HepG2 (cell line): ENCODE measurements at regions not wholly inside any gene's neighbourhood (a gene's known extent, or its start where the extent isn't known, plus 50 kb on each side); places are given as distances from the start of the nearest gene placed in this dataset.
"Not testable (repeated sequence)": the region's sequence is repeated elsewhere in the genome, so short reads cannot be mapped to it uniquely, and the experiment has no call there.

ENCODE experiments used
- CEBPB ChIP-seq: IDR thresholded peaks from 2 replicates; pipeline ENCODE4 v1.6.1; 2011; ENCODE audit warnings: low read depth, low read length, improper control_type of control experiment, borderline replicate concordance
- EP300 ChIP-seq, 3 experiments: sonication (generic) in 1 of 3; formaldehyde crosslinking in 1 of 3; IDR thresholded peaks; 2 replicates each; pipeline versions ENCODE4 v1.5.1 to v1.6.1; 2011 to 2020; ENCODE audit warnings: low read depth in 2 of 3, low read length in 2 of 3, borderline replicate concordance in 1 of 3, improper control_type of control experiment in 1 of 3, mild to moderate bottlenecking in 1 of 3, missing genetic modification reagents in 1 of 3, moderate library complexity in 1 of 3
- FOXJ3 ChIP-seq: sonication (generic); formaldehyde crosslinking; IDR thresholded peaks from 2 replicates; pipeline ENCODE4 v1.4.0; 2020; ENCODE audit warnings: missing genetic modification reagents, mild to moderate bottlenecking, borderline replicate concordance
- HDAC1 ChIP-seq: sonication (generic); formaldehyde crosslinking; IDR thresholded peaks from 2 replicates; pipeline ENCODE4 v1.5.1; 2020; ENCODE audit warnings: mild to moderate bottlenecking, missing genetic modification reagents
- KDM1A ChIP-seq: IDR thresholded peaks from 2 replicates; pipeline ENCODE4 v1.6.1; 2016; ENCODE audit warnings: missing compliant biosample characterization
- MAZ ChIP-seq, 2 experiments: sonication (generic) in 1 of 2; formaldehyde crosslinking in 1 of 2; IDR thresholded peaks; 2 replicates each; pipeline versions ENCODE4 v1.5.0 to v1.6.1; 2012 to 2020; ENCODE audit warnings: low read depth in 2 of 2, mild to moderate bottlenecking in 2 of 2, borderline replicate concordance in 1 of 2, improper control_type of control experiment in 1 of 2, low read length in 1 of 2, missing genetic modification reagents in 1 of 2, moderate library complexity in 1 of 2
- NCOA1 ChIP-seq: sonication (generic); formaldehyde crosslinking; IDR thresholded peaks from 2 replicates; pipeline ENCODE4 v1.9.0; 2021; ENCODE audit warnings: missing genetic modification reagents
- NFRKB ChIP-seq: fragments of 450-650 bp; IDR thresholded peaks from 2 replicates; pipeline ENCODE4 v1.6.1; 2017
- PHF21A ChIP-seq: sonication (generic); formaldehyde crosslinking; IDR thresholded peaks from 2 replicates; pipeline ENCODE4 v1.5.0; 2020; ENCODE audit warnings: mild to moderate bottlenecking, missing genetic modification reagents
- POLR2A ChIP-seq, 2 experiments: IDR thresholded peaks; 2 replicates each; pipeline ENCODE4 v1.6.1; 2011; ENCODE audit warnings: low read depth in 2 of 2, low read length in 2 of 2, mild to moderate bottlenecking in 1 of 2, moderate library complexity in 1 of 2; ENCODE audit not compliant: insufficient read depth in 1 of 2
- RBM39 ChIP-seq: fragments of 200-400 bp; formaldehyde crosslinking; IDR thresholded peaks from one replicate; pipeline ENCODE4 v1.6.1; 2018; ENCODE audit warnings: antibody characterized with exemption, mild to moderate bottlenecking, low read depth, low read length; ENCODE audit not compliant: poor library complexity, severe bottlenecking
- ZNF484 ChIP-seq: sonication (generic); formaldehyde crosslinking; IDR thresholded peaks from 2 replicates; pipeline ENCODE4 v1.5.1; 2020; ENCODE audit warnings: mild to moderate bottlenecking, low read depth, missing genetic modification reagents, borderline replicate concordance
- ZSCAN31 ChIP-seq: sonication (generic); formaldehyde crosslinking; IDR thresholded peaks from 2 replicates; pipeline ENCODE4 v1.5.0; 2020; ENCODE audit warnings: low read depth, mild to moderate bottlenecking, missing genetic modification reagents
- TF ChIP-seq, protein P1 (sequence below): sonication (generic); formaldehyde crosslinking; IDR thresholded peaks from 2 replicates; pipeline ENCODE4 v1.5.0; 2020; ENCODE audit warnings: mild to moderate bottlenecking, missing genetic modification reagents, moderate library complexity

DNA sequence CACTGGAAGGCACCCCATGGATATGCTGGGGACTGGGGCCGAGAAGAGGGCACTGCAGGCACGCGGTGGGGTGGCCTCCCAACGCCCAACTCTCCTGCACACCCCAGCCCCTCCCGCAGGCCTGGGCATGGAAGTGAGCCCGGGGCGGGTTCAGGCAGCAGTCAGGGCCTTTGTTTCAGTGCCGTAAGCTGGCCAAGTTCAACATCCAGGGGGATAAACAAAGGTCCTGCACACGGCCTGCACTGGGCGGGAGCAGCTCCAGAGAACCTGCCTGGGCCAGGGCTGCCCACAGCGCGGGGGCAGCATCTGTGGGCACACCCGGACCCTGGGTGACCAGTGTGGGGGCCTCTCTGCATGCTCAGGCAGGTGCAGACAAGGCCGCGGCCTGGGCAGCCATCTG lies 5425.8 kb upstream of the TPTE start:
- TF ChIP-seq ZNF484 (CRISPR knock-in tag); NFRKB; POLR2A (IDR thresholded peaks at IDR 0.05; ENCODE audit: insufficient read depth in 1 of 2, low read depth in 2 of 2, low read length in 2 of 2); HDAC1 (CRISPR knock-in tag); PHF21A; ZSCAN31 (CRISPR knock-in tag); CEBPB; RBM39; KDM1A (CRISPR knock-in tag); MAZ (IDR thresholded peaks at IDR 0.05; ENCODE audit: borderline replicate concordance, low read depth, low read length); MAZ (CRISPR knock-in tag; IDR thresholded peaks at IDR 0.05; ENCODE audit: low read depth); EP300 (IDR thresholded peaks at IDR 0.05; ENCODE audit: low read depth in 2 of 2, low read length in 2 of 2); EP300 (CRISPR knock-in tag; IDR thresholded peaks at IDR 0.05; ENCODE audit: borderline replicate concordance); NCOA1; FOXJ3 (CRISPR knock-in tag): not testable (repeated sequence)
- TF ChIP-seq, protein P1, sequence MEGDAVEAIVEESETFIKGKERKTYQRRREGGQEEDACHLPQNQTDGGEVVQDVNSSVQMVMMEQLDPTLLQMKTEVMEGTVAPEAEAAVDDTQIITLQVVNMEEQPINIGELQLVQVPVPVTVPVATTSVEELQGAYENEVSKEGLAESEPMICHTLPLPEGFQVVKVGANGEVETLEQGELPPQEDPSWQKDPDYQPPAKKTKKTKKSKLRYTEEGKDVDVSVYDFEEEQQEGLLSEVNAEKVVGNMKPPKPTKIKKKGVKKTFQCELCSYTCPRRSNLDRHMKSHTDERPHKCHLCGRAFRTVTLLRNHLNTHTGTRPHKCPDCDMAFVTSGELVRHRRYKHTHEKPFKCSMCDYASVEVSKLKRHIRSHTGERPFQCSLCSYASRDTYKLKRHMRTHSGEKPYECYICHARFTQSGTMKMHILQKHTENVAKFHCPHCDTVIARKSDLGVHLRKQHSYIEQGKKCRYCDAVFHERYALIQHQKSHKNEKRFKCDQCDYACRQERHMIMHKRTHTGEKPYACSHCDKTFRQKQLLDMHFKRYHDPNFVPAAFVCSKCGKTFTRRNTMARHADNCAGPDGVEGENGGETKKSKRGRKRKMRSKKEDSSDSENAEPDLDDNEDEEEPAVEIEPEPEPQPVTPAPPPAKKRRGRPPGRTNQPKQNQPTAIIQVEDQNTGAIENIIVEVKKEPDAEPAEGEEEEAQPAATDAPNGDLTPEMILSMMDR = not testable (repeated sequence)
